GM21360 (cell line): ENCODE measurements at regions not wholly inside any gene's neighbourhood (a gene's known extent, or its start where the extent isn't known, plus 50 kb on each side); places are given as distances from the start of the nearest gene placed in this dataset.

Experiments
- ATAC-seq: cut with Tn5 transposase; IDR thresholded peaks from one replicate; pipeline ENCODE4 v1.9.1; 2021; ENCODE audit warnings: mild to moderate bottlenecking, moderate library complexity; ENCODE audit not compliant: unreplicated experiment

DNA sequence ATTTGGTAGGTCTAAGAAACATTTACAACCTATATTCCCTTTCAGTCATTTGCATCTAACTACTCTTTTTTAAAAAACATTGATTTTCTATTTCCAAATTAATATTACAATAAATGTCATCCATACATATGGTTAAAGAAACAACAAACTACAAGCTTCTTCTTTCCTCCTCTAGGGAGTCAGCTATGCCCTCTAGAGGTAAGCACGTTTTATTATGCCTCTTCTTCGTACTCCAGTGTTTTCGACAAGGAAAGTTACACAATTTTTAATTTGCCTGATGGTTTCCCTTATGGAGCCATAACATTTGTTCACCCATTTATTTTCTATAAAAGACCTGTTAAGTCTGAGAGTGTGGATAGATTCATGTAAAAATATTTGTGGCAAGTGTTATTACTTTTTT lies 183.4 kb upstream of the CDH7 start:
- ATAC-seq: no peak

DNA sequence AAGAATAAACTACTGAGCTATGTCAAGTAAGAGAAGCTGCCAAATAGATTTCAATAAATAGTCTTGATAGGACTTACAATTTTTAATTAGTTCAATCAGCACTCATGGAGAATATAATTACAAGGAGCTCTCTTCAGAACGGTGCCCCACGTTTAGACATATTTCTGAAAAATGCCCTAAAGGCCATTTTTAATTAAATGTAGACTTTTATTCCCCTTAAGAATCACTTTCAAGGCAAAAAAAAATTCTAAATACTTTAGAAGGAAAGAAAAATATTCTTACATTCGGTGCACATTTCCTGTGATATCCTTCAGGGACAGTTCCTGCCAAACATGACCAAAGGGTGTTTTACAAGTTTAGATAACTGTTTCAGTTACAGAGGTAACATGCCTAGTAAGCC lies 202.5 kb upstream of the CDH7 start:
- ATAC-seq: no peak

DNA sequence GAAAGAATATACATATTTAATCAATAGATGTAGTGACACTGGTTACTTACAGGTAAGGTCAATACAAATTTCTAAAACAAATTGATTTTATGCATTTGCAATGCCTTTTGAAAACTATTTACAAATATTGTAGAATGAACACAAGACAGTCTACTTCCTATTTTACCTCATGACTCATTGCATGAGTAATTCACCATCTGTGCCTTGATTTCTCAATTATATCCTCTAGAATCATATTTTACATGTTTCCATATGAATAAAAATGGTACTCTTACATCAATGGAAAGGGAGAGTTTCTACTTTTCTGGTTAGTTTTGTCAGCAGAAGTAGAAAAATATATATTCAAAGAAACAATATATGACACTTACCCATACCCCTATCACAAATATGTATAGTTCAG lies 203.8 kb upstream of the CDH7 start:
- ATAC-seq: no peak

DNA sequence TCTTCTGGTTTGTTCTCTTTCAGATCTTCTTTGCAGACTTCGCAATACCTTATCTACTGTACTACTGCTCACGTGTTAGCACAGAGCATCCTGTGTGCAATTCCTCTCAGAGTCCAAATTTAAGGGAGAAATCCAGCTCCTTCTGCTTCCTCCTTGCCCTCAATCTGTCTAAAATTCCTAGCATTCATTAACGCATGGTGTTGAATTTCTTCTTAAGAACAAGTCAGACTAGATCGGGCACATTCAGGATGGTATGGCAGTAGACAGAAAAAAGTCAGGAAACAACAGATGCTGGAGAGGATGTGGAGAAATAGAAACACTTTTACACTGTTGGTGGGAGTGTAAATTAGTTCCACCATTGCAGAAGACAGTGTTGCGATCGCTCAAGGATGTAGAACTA lies 206.1 kb upstream of the CDH7 start:
- ATAC-seq: no peak

DNA sequence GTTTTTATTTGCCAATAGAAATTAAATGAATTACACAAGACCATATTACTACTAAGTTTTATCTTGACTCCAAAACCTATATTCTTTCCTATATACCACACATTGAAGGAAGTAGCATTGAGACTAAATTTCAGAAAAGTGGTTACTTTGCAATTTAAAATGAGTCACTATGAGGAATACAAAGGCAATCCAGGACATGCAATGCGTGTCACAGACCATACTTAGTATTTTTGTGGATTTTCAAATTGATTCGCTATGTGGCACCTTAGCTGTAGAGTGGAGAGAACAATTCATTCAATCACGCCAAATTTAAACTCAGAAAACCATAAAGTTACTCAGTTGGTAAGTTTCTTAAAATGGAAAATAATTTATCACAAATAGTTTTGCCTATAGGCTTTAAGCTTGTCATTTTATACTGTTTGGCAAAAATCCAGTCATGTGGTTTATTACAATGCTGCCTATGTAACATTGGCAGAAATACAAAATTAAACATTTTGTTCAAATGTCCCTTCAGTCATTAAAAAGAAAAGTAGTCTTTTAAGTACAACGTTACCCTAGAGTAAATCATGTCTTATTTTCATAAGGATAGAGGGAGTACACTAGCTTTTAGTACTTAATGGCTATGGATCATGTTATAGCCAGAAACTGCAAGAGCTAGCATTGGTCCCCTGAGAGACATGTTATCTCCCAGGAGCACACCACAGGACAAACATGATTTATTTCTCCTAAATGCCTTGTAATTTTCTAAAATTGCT lies 222.8 kb upstream of the CDH7 start:
- ATAC-seq: no peak

DNA sequence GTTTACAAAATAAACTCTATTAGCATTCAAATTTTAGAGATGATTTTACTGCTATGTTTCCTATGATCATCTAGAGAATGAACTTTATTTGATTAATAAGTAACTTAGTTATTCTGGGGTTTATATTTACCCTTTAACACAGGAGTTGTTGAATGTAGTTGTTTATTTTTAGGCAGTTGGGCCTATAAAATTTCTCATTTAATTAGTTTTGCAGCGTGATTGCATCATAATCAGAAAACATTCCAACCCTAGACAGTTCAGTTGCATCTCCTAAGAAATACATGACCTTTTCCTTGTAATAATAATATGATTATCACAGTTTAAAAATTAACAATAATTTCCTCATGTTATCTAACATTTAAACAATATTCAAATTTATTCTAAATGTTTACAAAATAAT lies 224.7 kb upstream of the CDH7 start:
- ATAC-seq: no peak

DNA sequence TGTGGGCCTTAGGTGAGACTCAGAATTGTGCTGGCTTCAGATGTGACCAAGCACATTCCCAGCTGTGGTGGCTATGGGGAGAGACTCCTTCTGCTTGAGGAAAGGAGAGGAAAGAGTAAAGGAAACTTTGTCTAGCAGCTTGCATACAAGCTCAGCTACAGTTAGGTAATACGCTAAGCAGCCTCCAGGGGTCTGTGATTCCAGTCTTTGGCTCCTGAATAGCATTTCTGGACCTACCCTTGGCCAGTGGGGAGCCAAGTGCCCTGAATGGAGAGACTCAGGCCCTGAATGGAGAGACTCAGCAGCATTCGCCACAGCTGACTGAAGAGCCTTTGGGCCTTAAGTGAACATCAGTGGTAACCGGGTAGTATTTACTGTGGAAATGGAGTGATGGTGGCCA lies 227.4 kb upstream of the CDH7 start:
- no peak for ATAC-seq

DNA sequence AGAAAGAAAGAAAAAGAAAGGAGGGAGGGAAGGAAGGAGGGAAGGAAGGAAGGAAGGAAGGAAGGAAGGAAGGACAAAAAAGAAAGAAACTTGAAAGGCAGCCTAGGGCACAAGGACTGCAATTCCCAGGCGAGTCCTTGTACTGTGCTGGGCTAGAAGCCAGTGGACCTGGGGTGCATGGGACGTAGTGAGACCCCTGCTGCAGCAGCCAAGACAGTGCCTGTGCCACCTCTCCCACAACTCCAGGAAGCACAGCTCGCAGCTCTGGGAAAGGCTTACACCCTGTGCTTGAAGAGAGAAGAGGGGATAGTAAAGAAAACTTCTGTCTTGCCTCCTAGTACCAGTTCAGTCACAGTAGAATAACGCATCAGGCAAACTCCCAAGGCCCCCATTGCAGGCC lies 227.9 kb upstream of the CDH7 start:
- no peak for ATAC-seq

DNA sequence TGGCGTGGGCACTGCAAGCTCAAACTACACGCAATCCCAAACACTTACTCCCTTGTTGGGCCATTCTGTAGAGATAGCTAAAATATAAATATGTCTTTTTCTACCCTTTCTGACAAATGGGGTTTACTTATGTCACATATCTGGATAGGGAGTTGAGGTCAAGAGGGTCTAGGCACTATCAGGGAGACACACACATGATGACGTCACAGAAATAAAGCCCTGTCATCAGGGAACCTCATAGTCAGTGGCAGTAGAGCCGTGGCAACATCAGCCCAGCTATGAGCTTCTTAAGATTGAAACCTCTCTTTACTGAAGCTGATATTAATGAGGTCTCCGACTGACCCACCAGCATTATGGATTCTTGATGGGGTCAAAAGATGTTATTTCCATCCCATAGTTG lies 234.6 kb upstream of the CDH7 start:
- no peak for ATAC-seq

DNA sequence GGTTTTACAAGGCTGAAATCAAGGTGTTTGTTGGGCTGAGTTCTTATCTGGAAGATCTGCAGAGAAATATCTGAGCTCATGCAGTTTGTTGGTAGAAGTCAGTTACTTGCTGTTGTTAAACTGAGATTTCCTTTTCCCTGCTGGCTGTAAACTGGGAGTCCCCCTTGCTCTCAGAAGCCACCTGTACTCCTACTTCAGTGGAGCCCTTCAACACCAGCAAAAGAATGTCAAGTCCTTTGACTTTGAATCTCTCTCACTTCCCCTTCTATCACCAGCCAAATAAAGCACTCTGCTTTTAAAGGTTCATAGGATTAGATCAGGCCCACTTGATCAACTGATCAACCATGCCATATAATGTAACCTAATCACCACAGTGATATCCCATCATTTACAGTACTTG lies 252.2 kb upstream of the CDH7 start:
- ATAC-seq: no peak

DNA sequence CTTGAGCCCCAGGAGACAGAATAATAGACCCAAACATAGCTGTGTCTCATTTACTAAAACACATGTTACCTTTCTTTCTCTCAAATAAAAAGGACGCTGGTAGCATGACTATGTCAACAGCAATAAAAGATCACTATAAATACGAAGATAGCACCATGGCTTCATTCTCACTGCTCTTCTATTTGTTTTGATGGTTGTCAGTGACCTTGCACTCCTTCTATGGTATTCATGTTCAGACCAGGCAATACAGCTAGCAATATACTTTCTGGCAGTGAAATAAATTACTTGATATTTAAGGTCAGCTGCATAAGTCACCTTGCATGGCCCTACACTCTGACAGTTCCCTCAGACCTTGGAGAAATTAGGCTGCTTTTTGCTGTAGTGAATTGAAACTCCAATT lies 263.2 kb upstream of the CDH7 start:
- no peak for ATAC-seq

DNA sequence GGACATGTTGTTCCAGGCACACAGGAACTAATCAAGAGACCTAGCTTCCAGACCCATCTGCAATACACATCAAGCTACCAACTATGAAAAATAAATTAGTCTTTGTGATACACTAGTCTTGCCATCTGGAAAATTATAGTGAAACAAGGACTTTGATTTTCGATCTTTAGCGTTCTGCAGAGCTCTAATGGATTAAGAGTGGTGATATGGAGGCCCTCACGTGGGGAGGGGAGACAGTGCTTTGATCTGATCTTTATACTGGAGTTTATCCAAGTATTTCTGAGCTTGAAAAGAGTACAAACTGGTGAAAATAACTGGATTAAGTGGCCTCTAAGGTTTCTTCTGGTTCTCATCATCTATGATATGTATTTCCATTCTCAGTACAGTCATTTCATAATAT lies 273.4 kb upstream of the CDH7 start:
- ATAC-seq: no peak

DNA sequence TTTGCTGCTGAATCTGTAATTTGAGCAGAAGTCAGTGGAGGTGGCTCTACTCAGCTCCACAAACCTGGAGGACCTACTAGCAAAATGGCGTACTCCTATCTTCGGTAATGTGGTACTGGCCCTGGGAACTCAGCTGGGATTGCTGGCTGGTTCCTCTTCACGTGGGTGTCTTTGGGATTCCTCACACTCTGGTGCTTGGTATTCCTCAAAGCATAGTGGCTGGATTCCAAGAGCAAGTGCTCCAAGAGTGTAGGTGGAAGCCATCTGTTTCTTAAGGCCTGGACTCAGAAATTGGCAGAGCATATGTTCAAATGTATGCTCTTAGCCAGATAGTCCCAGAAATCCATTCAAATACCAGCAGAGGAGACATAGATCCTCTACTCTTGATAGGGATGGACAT lies 281.9 kb upstream of the CDH7 start:
- no peak for ATAC-seq

DNA sequence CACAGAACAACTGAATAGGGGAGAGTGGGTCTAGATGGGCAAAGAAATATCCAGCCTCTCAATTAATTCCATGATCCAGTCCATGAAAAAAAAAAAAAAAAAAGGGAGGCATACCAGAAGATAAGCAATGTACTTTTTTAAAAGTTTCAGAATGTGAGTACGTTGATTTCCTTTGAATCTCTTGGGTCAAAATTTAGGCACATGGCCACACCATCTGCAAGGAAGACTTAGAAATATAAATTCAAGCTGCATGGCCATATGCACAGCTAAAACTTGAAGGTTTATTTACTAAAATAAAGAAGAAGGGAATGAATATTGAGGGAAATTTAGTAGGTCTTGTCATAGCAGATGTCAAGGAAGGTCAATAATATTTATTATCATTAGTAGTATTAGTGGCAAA lies 286.5 kb upstream of the CDH7 start:
- ATAC-seq: no peak

DNA sequence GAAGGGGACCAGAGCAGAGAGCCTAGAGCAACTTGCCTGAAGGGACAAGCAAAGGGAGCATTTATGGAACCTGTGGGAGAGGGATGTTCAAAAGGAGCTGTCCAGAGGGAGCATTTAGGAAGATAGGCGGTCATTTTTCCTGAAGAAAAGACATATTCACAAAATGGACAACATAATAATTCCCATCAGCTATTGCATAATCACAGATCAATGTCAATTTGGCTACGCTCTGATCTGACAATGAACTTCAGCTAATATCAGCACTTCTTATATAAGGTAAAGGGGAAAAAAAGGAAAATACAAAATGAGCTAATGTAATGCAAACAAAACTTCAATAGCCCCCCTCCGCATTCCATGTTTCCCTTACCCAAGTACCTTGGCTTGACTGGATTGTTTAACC lies 291.1 kb upstream of the CDH7 start:
- ATAC-seq: no peak

DNA sequence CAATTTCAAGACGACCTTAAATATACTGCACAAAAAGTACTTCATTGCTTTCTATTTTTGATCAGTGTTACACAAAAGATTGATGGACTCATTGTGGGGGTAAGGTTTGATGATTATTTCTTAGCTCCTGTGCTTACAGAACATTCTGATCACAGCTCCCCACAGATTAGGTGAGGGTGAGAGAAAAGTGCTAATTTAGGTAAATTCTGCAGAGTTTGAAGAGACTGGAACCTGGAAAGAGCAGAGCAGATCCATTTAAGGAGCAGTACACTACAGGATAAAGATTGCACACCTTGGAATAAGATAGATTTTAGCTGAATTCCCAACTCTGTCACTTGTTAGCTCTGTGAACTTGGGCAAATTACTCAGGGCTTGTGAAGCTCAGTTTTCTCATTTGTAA lies 291.9 kb upstream of the CDH7 start:
- no peak for ATAC-seq

DNA sequence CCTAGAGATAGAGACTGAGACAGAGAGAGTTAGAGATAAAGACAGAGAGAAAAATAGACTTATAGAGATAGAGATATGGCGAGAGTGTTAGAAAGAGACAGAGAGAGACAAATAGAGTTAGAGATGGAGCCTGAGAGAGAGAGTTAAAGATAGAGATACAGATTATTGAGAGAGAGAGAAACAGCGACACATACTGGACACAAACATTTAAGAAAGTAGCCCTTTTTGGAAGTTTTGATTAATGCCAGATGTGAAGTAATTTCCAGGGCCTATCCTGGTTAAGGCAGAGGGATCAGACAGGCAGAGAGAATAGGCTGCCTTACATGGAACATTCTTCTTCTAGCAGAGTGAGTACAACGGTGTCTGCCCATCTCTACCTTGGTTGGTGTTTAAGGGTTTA lies 311.6 kb upstream of the CDH7 start:
- ATAC-seq: no peak

DNA sequence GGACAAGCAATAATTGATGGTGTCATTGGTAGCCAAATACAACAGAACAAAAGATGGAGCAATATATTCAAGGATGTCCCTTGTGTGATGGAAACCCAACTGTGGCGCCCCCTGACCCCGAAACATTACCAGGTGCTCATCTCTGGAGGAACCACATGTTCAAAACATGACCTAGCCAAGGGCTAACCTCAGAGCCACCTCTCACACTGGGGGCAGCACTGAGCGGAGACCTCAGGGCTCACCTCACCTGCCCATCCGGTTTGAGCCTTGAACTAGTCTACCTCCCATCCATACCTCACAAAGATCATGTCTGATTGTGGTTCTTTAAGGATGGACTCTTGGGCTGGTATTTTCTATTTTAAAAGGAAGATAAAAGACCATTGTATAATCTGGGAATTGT lies 314.4 kb upstream of the CDH7 start:
- no peak for ATAC-seq

DNA sequence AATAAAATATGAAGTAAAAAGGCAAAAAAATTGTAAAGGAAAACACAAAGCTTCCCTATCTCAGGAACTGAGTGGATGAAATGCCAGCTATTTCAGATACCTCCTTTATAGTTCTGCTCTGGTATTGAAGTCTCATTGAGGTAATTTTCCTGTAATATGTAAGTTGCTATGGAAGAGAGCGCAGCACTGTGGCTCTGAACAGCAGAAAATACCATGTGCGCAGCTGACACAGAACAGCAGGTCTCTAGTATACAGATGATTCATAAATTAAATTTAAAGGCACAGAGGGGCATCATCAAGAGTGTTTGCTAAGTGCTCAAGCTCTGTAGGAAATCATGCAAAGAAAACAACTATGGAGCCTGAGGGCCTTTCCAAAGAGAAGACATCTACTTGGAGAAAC lies 315.3 kb upstream of the CDH7 start:
- ATAC-seq: no peak

DNA sequence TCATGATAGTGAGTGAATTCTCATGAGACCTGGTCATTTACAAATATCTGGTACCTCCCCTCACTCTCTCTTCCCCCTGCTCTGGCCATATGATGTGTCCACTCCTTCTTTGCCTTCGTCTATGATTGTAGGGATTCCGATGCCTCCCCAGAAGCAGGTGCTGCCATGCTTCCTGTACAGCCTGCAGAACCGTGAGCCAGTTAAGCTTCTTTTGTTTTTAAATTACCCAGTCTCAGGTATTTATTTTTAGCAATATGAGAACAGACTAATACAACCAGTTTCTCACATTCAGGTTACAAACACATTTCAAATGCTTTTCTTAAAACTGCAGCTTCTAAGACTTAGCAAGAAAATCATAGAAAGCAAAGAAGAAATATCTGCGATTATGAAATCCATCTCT lies 321.2 kb upstream of the CDH7 start:
- ATAC-seq: no peak

DNA sequence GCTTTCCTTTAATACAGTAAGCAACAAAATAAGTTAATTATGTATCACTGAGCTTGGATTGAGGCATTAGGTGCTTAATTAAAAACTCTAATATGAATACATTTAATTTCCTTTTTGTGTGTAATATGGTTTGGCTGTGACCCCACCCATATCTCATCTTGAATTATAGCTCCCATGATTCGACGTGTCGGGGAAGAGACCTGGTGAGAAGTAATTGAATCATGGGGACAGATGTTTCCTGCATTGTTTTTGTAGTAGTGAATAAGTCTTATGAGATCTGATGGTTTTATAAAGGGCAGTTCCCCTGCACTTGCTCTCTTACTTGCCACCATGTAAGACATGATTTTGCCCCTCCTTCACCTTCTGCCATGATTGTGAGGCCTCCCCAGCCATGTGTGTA lies 325.4 kb upstream of the CDH7 start:
- no peak for ATAC-seq

DNA sequence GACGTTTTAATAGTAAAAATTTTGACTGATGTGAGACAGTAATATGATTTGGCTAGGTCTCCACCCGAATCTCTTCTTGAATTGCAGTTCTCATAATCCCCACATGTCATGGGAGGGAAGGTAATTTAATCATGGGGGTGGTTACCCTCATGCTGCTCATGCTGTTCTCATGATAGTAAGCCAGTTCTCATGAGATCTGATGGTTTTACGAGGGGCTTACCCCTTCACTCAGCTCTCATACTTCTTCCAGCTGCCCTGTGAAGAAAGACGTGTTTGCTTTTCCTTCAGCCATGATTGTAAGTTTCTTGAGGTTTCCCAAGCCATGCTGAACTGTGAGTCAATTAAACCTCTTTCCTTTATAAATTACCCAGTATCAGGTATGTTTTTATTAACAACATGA lies 327.0 kb upstream of the CDH7 start:
- ATAC-seq: no peak

DNA sequence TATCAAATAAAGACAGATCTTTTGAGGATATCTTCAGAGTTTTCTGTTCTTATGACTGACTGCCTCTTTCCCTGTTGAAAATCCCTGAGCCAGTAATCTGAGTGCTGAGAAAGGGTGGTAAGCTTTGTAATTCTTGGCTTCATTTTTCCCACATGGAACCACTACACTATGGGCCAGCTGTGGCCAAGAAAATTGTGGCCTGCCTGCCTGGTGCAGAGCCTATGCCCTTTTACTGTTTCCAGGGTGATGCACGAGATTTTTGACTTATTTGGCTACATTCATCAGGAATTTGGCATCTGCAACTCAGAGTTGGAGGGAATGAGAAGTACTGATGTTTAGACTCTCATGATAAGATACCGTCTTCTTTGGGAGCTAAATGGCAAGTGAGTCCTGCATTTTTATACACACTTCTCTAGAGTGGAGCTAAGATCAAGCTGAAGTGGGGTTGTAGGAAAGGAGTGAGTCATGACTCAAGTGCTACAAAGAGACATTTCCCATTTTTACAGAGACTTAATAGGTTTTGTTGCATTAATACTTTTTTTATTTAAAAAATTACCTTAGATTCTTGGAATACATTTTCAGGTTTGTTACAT lies 328.2 kb upstream of the CDH7 start:
- ATAC-seq: no peak
